ENCODE measurements at regions not wholly inside any gene's neighbourhood (a gene's known extent, or its start where the extent isn't known, plus 50 kb on each side); places are given as distances from the start of the nearest gene placed in this dataset.

DNA sequence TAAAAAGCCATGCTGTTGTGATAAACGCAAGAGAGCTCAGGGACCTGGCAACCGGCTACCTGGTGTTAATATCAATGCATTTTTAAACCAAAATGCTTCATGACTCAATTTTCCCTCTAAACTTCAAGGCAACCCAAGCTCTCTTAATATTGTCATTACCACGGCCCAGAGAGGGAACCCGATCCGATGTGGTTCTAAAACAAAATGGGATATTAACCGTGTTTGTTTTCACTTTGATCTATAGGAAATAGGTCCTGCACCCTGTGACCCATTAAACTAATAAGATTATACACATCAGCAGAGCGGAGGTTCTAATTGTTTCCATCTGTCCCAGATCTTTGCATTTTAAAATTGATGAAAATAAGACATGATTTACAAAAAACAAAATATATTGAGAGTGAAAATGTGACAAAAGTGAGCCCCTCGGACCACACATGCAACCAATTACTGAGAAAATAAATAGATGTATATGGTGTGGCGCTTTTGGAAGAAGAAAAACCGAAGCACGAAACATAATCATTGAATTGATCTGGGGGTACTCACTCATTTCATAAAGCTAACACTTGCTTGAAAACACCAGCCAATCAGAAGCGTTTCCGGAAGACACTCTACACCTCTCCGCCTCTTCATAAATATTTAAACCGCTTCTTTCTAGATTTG lies 290.3 kb upstream of the NFE2L3 start:
- no peak for DNase-seq (ENCODE audit: low read depth)

DNA sequence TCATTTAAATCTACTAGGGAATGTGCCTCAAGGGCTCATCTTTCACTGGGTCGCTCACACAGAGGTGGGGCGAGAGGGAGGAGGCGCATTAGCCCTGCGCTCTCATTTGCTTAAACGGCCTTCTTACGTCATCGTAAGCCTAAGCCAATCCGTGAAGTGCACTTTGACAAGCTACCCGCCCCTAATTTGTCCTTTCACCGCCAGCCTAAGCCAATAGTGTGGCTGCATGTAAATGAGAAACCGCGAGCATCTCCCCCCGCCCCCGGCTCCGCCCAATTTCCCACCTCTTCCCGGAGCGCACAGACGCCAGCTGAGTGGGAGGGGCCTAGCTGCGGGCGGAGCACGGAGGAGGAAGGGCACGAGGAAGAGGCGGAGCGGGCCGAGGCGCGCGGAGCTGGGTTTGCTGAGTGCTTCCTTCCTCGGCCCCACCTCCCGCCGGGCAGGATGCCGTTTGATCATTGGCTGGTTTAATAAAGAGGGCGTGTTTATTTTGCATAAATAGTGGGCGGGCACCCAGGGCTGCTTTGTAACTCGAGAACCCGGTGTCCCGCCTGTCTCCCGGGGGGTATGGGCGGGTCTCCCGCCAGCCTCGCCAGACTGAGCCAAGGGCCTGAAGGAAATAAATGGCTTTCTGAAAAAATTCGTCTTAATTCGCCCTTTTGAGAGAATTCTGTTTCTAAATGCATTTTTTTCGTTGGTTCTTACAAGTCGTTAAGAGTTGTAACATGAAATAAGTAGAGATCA lies 289.6 kb upstream of the NFE2L3 start:
- peak; percentile 30 for DNase-seq (ENCODE audit: low read depth)

DNA sequence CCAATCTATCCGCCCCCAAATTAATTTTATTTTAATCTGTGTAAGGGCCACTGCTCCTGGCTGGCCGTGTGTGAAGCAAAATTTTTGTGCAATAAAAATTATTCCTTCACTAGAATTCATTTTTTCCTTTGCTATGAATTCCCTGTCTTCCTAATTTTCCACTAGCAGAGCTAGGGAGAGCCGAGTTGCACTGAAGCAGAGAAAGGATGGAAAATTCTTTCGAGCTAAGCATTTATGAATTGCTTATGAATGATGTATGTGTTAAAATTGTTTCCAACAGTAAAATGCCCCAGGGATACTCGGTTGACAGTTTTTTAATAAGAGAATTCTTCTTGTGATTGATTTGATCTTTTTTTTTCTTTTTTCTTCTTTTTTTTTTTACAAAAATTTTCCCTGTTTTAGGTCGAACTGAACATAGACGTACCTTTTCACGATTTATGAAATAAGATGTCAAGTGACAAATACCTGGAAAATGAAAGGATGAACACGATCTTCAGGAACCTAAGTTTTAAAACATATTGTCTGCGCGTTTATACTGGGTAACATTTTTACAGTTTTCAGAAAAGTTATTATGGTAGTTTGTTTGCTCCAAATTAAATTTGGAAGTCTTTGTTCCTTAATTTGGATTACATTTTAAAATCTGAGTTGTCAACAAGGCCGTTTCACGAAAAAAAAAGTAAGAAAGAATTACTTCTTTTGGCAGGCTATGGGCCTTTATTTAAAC lies 288.8 kb upstream of the NFE2L3 start:
- DNase-seq (ENCODE audit: low read depth): no peak

DNA sequence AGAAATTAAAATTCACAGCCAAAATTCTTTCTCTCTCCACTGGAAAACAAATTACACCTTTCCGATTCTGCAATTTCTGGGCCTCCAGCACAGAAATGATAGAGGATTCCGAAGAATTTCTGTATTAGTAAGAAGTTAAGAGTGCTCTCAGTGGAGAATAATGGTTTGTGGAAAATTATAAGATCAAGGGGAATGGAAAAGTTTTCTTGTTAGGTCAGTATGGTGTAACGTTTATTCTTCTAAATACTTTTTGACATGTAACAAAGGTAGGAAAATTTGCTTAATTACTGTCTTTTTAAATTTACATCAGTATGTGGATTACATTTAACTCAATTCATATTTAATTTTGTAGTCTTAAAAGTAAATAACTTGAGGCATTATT lies 288.3 kb upstream of the NFE2L3 start:
- no peak for DNase-seq (ENCODE audit: low read depth)

DNA sequence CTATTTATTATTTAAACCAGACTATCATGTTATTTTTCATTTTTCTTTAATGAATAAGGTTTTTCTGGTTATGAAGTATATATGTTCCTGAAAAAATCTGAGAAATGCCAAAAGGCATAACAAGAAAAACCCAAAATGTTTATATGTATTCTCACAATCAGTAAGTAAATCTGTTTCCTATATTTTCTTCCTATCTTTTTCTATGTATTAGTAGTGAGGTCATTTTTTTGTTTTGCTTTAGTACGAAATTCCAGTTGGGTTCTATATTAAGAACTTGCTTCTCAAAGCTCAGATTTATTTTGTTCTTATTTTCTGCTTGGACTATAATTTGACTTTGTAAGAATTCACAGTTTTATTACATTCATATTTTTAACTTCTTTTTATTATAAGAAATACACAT lies 287.5 kb upstream of the NFE2L3 start:
- DNase-seq (ENCODE audit: low read depth): no peak

DNA sequence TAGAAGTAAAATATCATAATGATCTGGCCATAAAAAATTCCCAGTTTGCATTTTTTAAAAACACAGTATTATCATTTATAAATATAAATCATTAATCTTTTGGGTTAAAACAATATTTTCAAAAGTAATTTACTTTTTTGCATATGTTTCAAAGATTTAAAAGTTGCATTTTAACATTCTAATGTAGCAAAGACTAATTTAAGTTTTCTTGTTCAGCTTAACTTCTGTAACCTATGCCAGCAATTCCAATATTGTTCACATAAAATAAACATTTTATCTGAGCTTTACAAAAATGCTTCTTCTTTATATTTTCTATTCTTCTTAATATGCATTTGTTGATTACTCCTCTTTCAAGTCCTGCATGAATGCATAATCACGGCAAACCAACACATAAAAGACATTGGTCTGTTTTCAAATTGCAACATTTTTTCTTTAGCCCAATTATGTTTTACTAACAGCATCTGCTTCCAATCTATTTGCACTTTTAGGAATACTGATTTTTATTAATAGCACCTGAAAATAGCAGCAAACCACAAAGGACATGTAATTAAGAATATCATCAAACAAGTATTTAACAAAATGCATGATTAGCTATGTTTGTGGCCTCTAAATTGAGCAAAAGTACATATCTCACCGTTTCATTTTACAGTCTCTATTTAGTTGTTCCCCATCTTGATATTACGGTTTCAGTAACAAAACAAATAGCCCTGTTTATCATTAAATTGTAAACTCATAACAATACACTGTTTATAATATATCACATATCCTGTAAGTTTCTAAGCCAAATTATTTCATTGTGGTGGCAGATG lies 286.9 kb upstream of the NFE2L3 start:
- DNase-seq (ENCODE audit: low read depth): no peak

DNA sequence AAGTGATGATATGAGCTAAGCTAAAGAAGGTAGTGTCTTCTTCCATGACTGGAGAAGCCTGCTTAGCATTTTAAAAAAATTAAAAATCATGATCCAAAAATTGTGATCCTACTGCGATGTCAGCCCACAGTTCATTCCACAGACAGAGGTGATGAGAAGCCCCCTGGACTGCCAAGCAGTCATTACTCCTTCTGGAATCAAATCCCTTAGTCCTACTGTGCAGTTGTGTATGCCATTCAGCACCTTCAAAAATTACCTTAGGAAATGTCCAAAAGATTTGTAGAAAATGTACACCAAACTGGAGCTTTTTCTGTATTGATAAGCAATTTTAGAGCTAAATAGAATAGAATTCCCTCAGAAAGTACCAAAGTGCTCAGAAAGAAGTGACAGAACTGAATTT lies 283.5 kb upstream of the NFE2L3 start:
- DNase-seq (ENCODE audit: low read depth): no peak

DNA sequence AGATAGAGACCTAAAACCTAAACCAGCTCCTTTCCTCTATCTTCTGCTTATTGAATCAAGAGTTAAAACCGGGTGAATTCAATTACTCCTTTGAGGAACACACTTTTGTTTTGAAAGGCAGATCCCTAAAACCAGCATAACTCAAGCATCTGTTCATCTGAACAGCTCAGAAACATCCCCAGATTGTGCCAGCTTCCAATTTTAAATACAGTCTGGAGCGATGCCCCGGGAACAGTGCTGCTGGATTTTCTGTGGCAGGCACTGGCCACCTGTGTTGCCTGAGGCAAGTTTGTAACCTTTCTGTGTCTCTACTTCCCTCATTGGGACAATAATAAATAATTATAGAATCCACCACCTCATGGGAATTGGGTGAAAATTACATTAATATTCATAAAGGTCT lies 281.4 kb upstream of the NFE2L3 start:
- no peak for DNase-seq (ENCODE audit: low read depth)

DNA sequence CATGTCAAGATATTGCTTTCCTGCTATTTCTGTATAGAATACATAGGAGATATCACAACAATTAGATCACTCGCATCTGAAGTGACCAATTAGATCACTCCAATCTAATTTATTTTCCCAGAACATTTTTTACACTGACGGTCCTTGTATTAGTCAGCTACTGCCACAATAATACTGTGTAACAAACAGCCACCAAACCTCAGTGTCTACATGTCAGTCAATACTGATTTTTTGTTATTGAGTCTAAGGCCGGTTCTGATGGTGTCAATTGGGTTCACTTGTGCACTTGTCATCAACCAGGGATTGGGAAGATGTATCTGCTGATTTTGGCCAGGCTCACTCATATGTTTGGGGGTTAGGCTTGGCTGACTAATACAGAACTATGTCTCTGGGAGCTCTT lies 275.9 kb upstream of the NFE2L3 start:
- DNase-seq (ENCODE audit: low read depth): no peak

DNA sequence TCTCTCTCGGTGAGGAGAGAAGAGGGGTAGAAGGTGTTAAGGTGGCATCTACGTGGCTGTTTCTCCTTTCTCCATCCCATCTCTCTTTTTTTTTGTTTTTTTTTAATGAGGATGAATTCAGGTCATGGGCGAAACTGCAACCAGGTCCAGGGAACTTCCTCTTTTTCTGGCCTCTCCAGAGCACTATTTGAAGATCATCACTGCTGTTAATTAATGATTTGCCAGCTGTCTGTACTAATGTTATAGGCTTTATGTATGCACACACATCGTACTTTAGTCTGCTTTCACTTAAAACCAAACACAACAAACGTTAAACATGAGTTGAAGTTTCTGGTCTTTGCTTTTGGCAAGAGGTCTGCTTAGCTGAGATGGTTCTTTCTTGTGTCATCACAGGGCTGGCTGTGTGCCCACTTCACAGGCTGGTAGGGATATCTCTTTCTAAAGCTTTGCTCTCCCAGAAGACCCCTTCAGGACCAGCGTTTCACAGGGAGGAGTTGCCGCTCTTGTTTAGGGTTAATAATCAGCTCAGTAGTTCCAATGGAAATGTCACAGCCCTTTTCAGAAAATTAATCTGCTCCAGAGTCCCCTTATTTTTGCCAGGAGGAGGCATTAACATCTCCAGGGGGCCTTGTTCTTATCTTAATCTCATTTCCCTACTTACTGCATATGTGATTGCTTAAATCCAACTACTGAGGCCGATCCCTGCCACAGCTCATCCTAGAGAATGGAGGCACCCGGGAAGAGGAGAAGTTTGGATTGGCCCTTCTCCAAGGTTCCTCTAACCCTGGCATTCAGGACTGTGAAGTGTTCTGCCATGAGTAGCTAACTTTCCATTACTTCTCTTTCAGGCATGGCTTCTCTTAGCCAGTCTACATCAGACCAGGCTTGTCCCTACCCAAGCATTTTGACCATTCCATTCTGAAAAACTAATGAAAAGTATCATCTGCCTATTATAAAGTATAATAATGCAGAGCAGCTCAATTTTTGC lies 273.9 kb upstream of the NFE2L3 start:
- DNase-seq (ENCODE audit: low read depth): no peak

DNA sequence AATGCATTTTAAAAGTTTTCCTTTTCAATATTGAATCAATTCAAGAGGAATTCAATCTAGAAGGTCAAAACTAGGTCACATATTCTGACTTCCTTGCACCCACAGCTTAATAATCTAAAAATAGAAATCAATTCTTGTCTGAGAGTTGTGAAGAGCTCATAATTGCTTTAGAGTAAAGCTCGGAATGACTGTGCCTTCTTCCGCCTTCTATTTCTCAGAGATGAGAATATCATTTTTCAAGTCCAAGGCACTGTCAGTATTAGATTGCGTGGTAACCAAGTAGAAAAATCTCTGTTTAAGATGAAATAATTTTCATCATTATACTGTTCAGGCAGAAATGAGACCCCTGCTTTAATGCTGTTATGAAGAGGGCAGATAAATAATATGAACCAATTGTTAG lies 272.2 kb upstream of the NFE2L3 start:
- DNase-seq (ENCODE audit: low read depth): no peak

DNA sequence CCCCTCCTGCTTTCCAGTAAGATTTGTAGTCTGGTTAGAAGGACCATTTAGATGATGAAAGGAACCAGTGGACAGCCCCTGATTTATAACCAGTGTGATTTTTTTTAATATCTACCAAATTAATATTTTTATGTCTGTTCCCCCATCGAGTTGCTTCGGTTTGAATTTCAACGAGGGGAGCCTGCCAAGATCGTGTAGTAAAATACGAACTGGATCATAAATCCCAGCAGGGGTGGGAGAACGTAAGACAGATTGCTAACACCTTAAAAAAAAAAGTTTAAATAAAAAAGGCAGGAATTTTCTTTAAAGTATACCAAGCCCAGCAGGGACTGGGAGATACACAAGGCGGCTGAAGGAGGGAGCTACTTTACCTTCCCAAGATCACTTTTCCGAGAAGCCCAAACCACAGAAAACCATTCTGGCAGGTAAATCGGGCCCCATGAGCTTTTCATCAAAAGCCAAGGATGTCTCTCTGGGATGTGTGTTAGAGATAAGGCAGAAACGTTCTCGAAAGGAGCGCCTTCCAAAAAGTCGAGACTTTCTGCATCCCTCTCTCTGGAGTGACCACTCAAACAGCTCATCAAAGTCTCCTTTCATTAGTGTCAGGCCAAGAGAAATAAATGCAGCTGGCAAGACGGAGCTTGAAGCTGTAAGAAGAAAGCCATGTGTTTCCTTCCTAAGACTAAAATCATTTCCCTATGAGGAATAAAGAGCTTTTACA lies 270.5 kb upstream of the NFE2L3 start:
- DNase-seq (ENCODE audit: low read depth): no peak

DNA sequence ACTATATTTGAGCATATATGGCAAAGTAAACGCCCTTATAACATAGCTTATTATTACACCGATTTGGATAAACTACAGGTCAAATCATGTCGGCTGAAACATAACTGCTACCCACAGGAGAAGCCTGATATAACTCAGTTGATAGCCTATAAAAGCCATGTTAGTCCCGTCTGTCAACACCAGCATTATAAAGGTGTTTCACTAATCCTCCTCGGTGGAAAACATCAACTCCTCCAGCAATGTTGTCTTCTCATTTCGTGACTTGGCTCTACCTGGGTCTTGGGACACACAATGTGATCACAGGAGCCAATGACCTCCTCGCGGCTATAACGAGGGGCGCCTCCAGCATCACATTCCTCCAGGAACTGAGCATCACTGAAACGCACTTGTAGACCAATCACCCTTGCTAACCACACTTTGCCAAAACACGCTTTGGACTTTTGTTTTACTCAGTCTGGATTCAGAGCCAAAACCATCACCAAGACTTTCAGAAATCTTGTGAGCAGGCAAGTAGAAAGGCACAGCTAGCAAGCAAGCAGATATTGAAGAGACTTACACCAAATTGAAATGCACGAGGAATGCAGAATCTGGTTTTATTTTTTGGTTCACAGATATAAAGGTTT lies 269.7 kb upstream of the NFE2L3 start:
- no peak for DNase-seq (ENCODE audit: low read depth)

DNA sequence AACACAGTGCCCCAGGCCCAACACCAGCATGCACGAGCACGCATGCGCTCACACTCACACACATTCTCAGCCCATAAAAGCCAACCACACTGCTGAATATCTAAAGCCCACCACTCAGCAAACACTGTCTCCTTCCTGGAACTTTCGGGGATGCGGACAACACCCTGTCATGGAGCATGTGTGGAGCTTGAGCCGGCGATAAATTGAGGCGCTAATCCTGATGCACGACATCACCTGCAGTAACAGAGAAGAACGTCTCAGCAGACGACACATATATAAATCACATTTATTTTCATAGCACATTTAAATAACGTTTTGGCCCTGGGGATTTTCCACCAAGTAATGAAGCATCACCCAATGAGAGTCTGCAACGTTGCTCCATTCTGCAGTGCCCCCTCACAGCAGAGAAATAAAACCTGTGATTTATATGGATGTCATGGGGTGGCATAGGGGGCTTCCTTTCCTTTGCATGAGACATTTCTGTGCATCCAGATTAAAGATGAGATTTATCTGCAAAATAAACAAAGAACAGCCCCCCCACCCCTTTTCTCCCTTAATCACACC lies 267.7 kb upstream of the NFE2L3 start:
- DNase-seq (ENCODE audit: low read depth): no peak

DNA sequence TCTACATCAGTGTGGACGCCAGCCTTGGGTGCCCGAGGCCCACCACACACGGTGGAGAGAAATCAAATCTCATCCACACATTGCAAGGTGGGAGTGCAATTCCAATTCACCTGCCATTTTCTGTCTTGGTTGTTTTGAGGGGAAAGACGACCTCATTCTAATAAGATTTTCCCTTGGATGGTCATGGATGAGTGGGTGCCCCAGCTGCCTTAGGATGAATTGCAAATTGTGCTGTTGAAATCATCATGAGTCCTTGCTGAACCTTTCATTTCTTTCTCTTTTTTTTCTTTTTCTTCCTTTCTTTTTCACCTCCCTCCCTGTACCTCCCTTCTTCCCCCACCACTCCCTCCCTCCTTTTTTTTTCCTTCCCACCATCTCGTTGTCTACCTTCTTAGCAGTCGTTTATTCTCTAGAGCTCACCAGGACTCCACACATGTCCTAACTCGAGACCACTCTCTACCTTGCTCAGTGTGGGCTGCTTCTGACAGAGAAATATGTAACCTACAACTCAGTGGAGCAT lies 266.9 kb upstream of the NFE2L3 start:
- DNase-seq (ENCODE audit: low read depth): no peak

DNA sequence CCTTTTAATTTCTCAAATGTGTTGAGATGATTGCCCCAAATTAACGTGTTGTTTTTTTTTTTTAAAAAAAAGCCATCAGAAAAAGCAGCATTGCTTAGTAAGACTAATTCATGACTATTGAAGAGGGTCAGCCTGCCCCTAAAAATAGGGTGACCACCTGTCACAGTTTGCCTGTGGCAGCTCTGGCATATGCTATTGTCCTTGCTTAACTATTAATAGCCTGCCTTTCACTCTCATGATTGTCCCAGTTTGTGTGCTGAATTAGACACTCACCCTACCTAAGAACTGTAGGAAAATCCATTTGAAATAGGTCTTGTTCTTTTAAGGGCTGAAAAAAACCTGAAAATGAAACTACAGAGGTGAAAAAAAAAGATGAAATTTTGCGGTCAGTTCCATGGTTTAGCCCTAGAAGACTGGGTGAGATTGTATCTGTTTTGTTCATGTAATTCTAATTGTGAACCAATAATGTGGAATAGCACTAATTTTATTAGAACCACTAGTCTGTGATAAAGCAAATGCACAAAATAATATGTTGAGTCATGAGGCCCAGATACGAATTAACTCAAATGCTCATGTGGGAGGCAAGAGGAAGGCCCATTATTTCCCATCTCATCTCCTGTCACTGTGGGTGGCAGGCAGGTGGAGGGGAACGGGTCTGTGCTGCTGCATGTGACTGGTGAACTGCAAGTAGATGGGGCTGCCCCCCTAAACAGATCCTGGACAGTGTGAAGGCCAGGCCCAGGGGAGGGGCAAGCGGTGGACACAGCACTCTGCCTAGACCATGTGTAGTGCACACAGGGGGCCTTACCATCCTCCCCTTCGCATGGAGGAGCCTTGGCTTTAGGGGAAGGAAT lies 265.4 kb upstream of the NFE2L3 start:
- no peak for DNase-seq (ENCODE audit: low read depth)

DNA sequence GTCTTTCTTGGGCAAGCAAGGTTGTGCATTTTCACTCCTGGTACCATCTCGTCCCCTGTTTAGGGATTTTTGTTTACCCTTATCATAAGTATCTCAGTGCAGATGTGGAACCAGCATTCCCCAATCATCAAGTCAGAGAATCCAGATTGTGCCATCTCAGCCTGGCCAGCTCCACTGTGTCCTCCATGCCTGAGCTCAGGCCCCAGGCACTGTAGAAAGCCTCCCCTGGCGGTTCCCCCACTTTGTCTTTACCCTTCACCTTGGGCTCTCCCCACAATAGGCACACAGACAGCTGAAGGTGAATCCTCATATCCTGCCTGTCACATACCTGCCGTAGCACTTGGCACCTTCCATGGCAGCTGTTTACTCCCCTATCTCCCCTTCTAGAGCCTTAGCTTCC lies 264.7 kb upstream of the NFE2L3 start:
- DNase-seq (ENCODE audit: low read depth): no peak

DNA sequence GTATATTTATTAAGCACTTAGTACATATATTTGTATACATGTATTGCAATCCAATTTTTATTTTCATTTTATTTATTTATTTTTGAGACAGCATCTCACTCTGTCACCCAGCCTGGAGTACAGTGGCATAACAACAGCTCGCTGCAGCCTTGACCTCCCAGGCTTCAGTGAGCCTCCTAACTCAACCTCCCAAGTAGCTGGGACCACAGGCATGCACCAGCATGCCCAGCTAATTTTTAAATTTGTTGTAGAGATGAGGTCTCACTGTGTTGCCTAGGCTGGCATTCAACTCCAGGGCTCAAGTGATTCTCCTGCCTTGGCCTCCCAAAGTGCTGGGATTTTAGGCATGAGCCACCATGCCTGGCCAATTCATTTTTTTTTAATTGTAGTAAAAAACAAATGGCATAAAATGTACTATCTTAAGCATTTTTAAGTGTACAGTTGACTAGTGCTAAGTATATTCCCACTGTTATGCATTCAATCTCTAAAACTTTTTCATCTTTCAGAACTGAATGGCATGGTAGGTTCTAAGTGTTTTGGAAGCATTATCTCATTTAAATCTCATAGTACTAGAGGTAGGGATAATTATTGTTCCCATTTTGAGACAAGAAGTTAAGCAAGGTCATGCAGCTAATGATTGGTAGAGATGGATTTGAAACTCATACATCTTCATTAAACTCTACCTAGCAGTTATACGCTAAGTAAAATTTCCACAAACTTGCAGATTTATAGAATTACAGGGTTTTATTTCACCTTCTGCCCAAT lies 264.0 kb upstream of the NFE2L3 start:
- DNase-seq (ENCODE audit: low read depth): no peak

Data from stimulated activated CD8-positive, alpha-beta memory T cell treated with anti-CD3 and anti-CD28 coated beads, Interleukin-12 subunit alpha, Interleukin-12 subunit beta, amount 100 ng/mL, for 4 hours (primary cell).